ENCODE measurements at regions not wholly inside any gene's neighbourhood (a gene's known extent, or its start where the extent isn't known, plus 50 kb on each side); places are given as distances from the start of the nearest gene placed in this dataset.

DNA sequence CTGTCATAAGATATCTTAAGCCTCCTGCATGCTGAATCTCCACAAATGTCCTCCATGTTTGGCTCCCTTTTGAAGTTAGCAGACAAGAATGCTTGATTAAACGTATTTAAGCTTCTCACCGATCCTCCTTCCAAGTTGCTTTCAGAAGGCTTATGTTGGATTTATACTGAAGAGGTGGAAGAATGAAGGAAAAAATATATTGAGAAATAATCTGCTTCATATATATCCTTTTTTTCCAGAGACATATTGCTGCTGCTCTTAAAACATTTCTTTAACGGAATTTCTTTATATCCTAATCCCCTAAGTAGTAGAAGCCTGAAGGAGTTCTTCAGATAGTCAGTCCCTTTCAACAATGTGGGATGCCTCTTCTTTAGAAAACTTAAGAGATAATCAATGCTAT is 329.0 kb upstream of the MARCKS start:
- TF ChIP-seq POLR2A (IDR thresholded peaks at IDR 0.05; ENCODE audit: low read depth, low read length) = no peak
- no peak for TF ChIP-seq FOS (IDR thresholded peaks at IDR 0.05; ENCODE audit: borderline replicate concordance, insufficient read depth, low read length)

Data from endothelial cell of umbilical vein (primary cell).